ENCODE measurements at regions not wholly inside any gene's neighbourhood (a gene's known extent, or its start where the extent isn't known, plus 50 kb on each side); places are given as distances from the start of the nearest gene placed in this dataset.

DNA sequence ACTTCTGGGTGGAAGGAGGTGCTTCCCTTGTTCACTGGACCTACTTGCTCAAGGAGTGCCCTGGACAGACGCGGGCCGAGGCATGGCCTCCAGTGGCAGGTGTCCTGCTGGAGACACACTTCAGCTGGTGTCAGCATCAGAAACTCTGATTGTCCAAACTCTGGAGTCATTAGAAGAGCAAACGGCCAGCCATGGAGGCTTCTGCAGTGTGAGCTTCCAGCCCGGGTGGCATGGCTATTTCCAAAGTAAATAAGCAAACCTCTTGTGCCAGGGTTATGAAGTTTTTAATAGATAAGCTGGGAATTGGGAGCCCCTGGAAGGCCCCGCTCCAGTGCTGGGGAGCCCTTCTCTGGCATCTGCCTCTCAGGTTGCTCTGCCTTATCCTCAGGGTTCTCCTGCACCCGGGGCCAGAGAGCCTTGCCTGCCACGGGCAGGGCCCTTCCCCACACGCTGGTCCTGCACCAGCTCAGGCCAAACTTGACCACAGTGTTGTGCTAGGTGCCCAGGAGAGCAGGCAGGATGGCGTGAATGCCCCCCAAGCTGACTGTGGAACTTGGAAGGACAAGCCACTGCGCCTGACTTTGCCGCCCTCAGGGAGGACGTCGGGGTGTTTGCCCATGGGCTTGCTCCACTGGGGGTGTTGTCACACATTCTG is 285.6 kb downstream of the GADD45G start:
- no peak for DNase-seq

DNA sequence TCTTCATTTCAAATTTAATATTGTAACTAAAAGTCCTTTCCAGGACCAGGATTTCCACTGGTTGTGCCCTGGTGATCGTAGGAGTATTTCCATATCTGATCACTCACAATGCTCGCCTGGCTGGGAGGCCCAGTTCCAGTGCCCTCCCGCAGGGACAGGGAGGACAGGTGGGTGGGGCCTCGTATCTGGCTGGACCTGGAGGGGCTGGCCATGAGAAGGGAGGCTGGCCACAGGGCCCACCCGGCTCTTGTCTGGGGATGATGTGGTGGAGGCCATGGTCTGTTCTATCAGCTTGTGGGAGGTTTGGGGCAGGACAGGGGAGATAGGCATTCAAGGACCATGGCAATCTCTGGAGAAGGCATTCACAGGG is 286.4 kb downstream of the GADD45G start:
- no peak for DNase-seq

DNA sequence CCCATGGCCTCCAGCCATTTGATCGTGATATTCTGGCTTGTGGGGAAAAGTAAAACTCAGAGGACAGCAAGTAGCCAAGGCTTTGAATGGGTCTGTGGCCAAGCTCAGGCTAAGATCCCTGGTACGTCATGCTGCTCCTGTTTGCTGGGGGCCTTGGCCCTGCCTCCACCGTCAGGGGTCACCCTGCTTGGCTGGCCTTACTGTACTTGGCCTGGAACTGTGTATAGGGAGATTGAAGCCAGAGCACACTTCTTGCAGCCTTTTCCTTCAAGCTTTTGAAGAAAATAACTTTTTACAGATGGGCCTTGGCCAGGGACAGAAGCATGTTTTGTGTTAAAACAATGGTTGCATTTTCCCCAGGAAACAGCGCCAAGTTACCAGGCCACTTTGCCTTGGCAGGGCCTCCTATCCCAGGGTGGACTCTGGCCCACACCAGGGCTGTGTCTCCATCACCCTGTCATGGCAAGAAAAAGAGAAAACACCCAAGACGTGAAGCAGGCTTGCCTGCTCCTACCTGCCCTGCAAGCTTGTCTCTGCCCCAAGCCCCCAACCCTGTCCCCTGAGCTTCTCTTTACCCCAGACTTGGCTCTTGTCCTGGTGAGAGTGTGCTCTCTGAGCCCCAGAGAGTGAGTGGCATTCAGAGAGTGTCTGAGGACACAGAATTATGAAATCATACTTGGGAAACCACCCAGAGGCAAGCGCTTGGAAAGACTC is 286.9 kb downstream of the GADD45G start:
- no peak for DNase-seq

DNA sequence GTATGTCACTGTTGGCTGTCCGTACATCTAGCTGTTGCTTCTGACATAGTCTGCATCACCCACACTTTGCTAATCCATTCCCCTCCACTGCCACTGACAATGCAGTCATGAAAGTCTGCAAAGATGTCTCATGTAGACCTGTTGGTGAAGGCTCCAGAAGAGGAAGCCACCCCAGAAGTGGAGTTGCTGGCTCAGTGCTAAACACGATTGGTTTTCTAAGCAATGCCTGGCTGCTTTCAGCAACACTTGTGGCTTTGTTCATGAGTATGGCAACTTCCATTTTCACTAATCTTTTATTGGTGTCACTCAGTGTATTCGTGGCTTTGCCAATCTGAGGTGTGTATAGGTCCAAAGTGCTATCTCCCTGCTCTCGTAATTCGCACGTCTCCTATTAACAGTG is 288.1 kb downstream of the GADD45G start:
- DNase-seq: no peak

DNA sequence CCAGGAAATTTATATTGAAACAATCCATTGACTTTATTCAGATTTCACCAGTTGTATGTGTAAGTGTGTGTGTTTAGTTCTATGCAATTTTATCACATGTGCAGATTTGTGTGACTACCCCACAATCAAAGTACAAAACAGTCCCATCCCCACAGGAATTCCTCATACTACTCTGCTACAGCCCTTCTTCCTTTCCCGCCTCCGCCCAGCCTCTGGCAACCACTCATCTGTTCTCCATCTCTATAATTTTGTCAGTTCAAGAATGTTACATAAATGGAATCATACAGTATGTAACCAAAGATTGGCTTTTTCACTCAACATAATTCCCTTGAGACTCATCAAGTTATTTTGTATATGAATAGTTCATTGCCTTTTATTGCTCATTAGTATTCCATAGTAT is 289.1 kb downstream of the GADD45G start:
- no peak for DNase-seq

DNA sequence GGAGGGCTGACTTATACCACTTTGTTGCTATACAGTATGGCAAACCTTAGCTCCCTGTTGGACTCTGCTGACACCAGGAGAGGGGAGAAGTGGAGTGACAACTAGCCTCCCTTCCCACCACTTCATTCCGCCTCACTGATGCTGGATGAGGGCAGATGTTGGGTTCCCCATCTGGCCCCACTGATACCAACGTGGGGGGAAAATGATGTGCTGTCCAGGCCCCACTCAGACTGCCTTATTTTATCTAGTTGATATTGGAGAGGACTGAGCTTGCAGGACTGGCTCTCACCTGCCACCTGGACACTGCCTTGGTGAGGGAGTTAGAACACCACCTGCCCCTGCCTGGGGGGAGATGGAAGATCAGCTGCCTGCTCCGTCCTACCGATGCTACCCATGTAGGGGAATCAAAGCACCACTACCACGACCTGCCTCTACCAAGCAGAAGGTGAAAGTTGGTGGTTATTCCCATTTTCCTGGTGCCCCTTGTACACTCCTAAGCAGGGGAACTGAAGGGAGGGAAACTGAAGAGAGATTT is 292.1 kb downstream of the GADD45G start:
- no peak for DNase-seq

DNA sequence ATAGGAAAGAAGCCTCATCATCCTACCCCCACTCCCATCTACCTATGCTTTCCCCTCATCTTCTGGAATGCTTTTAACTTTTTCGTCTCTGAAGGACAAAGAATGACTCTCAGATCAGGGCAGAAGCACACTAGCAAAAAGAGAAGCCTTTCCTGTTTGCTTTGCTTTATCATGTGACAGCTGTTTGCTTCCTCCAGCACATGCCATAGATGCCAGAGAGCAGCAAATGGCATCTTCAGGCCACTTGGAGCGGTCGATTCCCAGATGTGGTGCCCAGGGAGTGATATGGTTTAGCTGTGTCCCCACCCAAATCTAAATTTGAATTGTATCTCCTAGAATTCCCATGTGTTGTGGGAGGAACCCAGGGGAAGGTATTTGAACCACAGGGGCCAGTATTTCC is 294.8 kb downstream of the GADD45G start:
- no peak for DNase-seq

DNA sequence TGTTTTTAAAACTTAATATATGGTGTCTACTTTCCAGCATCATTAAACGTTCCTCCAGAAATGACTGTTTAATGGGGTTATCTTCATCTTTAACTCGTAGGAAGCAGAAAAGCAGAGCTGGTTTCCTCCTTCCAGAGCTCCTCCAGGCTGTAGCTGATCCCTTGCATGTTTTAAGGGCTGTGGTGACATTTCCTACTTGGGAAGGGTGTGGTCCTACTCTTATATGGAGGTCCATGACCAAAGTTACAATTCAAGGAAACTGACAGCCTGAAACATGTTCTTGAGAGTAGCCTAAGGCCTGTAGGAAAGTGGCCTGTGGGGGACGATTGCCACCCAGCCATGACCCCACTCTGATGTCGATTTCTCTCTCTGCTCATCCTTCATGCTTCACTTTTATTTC is 297.1 kb downstream of the GADD45G start:
- DNase-seq: no peak

DNA sequence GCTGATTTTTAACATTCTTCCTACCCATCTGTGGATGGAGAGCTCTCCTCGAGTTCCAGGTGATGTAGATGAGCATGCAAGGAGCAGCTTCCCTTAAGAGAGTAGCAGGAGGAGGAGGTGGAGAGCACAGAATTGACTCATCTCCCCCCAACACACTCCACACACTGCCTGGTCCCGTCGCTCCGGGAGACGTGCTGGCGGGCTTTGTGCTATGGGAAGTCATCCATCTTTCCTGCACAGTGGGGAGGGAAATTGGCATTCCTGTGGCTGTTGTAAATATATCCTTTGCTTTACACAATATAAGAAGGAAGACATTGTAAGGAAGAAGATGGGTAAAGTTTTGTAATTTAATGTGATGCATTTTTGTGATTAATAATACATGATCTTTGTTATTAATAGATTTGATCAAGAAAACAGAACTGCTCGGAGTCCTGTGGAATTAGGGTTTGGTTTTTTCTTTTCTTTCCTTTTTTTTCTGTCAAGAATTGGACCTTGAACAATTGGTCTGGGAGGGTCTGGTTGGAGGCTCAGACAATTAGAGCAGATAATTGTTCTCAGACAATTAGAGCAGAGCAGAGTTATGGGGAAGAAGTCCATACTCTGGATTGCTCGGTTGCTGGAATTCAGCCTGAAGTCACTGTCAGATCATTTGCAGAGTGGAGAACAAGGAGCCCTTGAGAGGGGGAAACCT is 297.8 kb downstream of the GADD45G start:
- no peak for DNase-seq

DNA sequence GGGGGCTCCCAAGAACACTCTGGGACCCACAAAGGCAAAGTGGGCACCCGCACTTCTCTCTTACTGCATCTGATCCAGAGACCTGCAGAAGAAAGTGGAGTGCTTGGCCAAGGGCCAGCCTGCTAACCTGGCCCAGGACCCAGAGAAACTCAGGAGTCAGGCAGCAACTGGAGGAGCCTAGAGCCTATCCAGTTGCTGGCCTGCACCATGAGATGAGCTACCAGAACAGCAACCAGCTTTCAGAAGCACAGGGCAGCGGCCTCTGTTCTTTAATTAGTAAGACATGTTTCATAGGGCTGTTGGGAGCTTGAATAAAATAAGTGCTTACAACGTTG is 298.3 kb downstream of the GADD45G start:
- peak; percentile 14 for DNase-seq

DNA sequence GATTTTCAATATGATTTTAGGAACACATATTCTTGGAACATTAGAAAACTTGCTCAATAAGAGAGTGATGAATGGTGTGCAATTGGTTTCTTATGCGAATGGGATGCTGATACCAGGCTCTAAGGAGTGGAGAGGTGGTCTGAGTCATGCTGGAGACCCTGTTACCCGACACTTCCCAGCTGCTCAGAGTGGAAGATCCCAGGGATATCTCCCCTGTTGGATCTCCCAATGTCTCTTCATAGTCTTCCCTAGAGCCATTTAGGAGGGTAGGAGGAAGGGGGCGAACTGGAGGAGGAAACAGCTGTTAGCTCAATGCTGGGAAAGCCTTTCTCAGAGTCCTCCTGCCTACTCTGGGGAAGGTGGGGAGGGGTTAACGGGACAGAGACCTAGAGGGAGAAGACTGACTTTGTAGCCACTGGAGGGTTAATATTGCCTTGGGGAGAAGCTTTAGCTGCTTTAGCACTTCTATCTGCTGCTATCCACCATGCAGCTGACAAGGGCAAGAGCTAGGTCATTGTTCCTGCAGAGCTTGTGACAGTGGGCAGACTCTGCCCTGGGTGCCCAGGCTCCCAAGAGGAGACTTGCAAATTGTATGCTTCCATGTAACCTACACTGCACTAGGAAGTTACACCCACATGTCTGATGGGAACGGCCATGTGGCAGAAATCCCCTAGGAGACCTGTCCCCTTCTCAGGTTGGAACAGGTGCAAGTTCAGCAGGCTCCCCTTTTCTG is 301.0 kb downstream of the GADD45G start:
- no peak for DNase-seq

DNA sequence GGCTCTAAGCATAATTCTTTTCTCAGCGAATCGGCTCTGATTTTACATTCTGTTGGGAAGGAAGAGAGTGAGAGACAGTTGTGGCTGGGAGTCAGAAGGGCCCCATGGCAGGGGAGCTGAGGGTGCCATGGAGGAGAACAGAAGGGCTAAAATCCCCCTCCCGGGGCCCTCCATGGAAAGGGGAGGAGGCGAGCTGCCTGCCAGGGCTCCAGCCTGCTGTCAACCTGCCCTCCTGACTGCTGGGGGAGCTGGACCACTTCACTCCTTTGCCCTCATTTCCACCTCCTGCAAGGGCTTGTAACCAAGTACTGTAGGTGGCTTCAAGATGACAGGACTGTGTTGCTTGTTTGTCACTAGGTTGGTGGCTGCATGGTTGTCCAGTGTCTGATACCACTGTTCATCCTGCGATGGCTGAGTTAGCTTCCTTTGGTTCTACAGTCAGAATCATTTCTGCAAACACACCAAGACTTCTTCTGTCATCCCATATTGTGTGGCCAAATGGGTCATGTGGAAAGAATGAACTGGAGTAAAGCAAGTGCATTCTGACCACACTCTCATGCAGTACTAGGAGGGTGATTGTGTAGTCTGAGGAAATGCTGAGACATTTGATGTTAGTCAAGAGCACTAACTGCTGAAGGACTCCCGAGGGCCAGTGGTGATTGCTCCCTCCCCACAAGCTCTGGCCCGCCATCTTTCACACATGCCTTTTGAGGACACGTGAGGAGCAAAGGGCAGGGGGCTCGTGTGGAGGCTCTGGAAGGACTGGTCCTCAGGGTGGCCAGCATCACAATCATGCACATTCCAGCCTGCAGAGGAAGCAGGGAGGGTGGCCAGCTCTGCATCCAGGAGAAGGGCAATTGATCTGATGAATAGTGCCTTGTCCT is 307.2 kb downstream of the GADD45G start:
- DNase-seq: no peak

DNA sequence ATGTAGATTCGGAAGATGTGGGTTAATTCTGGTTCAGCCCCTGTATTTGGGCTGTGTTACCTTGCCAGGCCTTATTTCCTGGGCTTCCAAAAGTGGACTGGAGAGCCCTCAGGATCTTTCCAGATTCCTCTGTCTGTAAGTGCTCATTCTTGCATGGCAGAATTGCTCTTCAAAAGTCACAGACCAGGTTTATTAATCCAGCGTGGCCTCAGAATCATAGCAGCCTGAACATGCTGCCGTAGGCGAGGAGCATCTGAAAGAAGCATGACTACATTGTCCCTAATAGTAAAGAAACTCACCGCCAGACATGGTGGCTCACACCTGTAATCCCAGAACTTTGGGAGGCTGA is 307.8 kb downstream of the GADD45G start:
- no peak for DNase-seq

DNA sequence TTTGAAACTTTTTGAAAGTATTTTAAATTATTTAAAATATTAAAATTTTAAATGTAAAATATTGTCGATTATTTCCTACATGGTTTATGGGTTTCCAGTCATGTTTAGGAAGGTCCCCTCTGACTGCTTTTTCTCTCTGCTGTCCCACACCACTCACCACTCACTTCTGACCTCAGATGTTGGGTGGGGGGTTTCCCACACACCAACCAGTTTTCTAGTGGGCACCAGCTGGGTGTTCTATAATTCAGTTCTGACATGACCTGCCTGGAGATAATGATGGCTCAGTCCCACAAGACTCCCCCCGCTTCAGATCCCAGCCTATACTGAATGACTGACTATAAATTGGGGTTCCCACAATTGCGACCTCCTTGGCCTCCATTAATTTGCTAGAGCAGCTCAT is 310.4 kb downstream of the GADD45G start:
- no peak for DNase-seq

DNA sequence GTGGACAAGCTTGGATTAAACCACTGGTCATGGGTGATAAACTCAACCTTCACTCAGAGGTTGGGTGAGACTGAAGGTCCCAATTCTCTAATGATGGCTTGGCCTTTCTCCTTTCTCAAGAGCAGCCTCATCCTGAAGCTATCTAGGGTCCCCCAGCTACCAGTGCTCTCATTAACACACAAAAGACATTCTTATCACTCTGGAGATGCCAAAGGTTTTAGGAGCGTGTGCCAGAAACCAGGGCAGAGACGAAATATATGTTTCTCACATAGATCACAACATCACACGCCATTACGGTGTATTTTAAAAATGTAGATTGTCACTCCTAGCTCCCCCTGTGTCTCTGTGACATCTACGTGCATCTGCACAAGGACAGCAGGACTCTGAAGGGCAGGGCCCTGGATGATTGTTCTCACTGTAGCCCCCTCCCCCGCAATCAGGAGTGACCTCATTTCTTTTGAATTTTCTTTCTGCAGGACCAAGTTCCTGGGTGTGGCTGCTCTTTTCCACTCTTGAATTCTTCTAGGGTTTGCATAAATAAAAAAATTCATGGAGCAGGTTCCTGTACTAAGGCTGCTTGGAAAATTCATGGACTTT is 311.3 kb downstream of the GADD45G start:
- no peak for DNase-seq

DNA sequence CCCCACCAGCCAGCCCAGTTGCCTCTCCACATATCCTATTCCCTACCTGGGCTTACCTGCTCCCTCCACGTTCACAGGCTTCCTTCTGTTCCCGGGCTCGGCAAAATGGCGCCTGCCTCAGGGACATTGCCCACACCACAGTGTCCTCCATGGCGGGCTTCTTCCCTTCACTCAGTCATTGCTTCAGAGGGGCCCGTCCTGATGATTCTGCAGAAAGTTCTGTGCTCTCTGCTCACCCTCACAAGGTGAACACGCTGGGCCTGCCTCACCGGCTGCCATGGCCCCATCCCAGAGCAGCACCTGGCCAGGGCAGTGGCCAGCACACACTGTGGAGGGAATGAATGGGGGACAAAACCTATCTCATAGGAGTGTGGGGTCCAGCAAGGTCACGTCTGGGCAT is 313.0 kb downstream of the GADD45G start:
- DNase-seq: no peak

DNA sequence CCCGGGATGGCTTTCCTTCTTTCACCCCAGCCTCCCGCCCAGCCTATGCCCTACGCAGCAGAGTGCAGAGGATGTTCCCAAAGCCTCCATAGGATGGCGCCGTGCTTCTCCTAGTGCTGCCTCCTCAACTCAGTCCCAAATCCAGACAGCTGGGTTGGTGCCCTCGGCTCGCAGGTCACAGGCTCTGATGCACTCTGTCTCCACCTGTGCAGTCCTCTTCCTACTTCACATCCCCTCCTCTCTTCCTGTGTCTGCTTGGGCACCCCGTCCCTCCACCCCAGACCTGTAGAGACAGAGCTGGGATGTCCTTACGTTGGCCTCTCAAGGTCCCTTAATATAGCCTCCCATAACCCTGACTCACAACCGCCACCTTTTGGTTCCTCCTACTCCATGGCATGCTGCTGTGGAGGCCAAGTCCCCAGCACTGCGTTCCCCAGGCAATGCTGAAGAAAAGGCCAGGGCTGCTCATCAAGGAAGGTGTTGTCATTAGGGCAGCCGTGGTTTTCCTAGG is 314.4 kb downstream of the GADD45G start:
- DNase-seq: no peak

DNA sequence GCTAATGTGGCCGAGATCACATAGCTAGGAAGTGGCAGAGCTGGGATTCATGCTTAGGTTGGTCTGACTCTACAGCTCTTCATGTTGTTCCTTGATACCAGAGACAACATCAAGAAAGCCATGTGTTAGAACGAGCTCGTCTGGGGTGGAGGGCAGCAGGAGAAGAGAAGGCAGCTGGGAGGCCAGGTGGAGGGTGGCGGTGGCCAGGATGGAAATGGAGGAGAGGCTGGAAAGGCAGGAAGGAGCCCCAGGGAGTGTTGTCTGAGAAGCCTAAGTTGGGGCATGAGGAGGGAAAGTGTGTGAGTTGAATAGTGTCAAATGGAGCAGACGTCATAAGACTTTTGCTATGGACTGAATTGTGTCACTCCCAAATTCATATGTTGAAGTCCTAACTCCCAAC is 315.3 kb downstream of the GADD45G start:
- DNase-seq: no peak

DNA sequence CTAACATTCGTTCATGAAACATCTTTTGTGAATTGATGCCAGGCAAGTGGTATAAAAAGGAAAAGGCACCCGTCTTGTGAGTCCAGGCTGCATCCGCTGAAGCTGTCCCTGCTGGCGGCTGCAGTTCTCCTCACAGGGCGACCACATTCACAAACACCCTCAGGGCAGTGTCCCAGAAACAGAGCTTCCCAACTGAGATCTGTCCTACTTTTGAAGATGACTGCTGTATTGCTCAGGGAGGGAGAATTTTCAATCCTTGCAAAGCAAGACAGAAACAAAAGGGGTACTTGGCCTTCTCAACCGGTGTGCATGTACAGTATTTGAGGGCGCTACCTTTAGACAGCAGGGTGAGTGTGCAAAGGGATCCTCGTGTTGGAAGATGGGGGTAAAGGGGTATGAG is 316.1 kb downstream of the GADD45G start:
- DNase-seq: no peak

DNA sequence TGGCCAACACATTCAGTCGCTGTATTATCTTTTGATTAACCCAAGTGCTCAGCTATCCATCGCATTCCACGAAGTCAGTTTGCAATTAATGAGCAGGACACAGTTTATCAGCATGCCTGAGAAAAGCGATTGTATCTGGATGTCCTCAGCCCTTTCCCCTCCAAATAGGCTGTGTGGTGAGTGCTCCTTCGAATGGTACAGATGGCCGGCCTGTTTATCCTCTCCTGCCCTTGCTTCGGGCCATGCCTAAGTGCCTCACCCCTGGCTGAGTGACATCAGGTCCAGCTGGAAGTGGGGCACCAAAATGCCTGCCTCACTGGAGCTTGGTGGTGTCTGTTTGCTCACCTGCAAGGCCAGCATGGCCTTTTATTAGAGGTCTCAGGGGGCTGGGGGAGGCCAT is 317.3 kb downstream of the GADD45G start:
- no peak for DNase-seq

DNA sequence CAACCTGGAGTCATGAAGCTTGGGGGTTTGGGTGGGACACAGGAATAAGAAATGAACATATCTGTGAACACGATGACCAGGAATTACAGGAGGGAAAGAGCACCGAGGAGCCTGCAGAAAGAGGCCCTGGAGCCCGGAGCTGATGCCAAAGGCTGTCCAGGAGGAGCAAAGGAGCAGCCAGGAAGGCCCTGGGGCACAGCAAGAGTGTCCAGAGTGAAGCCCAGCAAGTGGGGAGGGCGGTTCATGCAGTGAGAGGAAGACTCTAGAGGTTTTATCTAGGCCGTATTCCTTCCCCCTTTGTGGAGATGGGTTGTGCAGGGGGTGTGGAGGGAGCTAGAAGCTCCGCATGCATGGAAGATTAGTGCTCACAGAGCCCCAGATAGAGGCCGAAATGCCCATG is 318.4 kb downstream of the GADD45G start:
- no peak for DNase-seq

DNA sequence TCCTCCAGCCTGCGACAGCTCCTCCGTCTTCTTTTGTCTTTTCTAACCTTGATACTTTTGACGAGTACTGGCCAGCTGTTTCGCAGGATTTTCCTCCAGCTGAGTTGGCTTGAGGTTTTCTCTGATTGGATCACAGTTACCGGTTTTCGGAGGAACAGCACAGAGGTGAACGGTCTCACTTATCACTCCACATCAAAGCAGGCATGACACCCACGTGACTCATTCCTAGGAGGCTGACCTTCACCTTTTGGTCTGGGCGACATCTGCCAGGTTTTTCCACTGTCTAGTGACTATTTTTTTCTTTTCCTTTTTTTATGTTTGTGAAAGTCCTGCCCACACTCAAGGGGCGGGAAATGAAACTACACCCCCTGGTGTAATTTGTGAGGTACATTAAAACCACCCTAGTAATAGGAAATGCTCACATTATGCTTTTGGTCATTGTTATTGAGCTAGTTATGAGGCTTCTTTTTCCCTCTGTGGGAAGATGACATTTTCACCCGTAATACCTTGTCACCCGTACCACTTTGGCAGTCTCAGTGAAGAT is 319.2 kb downstream of the GADD45G start:
- no peak for DNase-seq

All from NCI-H2029 (cell line).